IMR-90 (cell line): ENCODE measurements at regions not wholly inside any gene's neighbourhood (a gene's known extent, or its start where the extent isn't known, plus 50 kb on each side); places are given as distances from the start of the nearest gene placed in this dataset.

Experiments used
- ATAC-seq: fragments of 200-7000 bp; cut with Tn5 transposase; 2 replicates; pipeline ENCODE4 v1.9.1; 2020; ENCODE audit warnings: low read depth, mild to moderate bottlenecking, moderate library complexity
- BruUV-seq: library from RNA; stranded (reverse); fragments of 400-500 nt; replicated peaks from 2 replicates; lab custom pipeline; 2021; lab: Mats Ljungman, UMichigan
- CTCF ChIA-PET: fragments of 300-600 bp; formaldehyde crosslinking; extraction: SDS; loops from one replicate; lab custom pipeline; 2021; ENCODE audit warnings: antibody characterized with exemption; lab: Yijun Ruan, JAX
- POLR2A ChIA-PET: fragments of 300-600 bp; sonication (Branson Sonifier 250); formaldehyde crosslinking; loops from one replicate; lab custom pipeline; 2022; ENCODE audit warnings: antibody characterized with exemption; ENCODE audit not compliant: unreplicated experiment; lab: Charles Lee
- DNase-seq: peaks from one replicate; pipeline ENCODE4 v3.0.0; 2013
- H2AFZ ChIP-seq: replicated peaks from 2 replicates; pipeline ENCODE3; 2013; ENCODE audit warnings: low read length, mild to moderate bottlenecking; ENCODE audit not compliant: poor library complexity
- H2AK5ac ChIP-seq: 2 replicates; pipeline ENCODE4 v1.6.1; 2013; ENCODE audit warnings: low read depth, low read length, inconsistent platforms
- H2AK9ac ChIP-seq: replicated peaks from 2 replicates; pipeline ENCODE3; 2013; ENCODE audit warnings: mild to moderate bottlenecking, low read depth, low read length, moderate library complexity; ENCODE audit not compliant: poor library complexity
- H2BK120ac ChIP-seq: 2 replicates; pipeline ENCODE4 v1.6.1; 2013; ENCODE audit warnings: low read depth, low read length, inconsistent platforms
- H2BK15ac ChIP-seq: 3 replicates; pipeline ENCODE4 v1.6.1; 2013; ENCODE audit warnings: low read depth, low read length, inconsistent platforms
- H2BK20ac ChIP-seq: 2 replicates; pipeline ENCODE4 v1.6.1; 2013; ENCODE audit warnings: low read depth, mild to moderate bottlenecking, inconsistent platforms, low read length, moderate library complexity
- H2BK5ac ChIP-seq: 2 replicates; pipeline ENCODE4 v1.6.1; 2013; ENCODE audit warnings: mild to moderate bottlenecking, low read depth, low read length, inconsistent platforms; ENCODE audit not compliant: poor library complexity, severe bottlenecking
- H3K14ac ChIP-seq: replicated peaks from 2 replicates; pipeline ENCODE4 v1.6.1; 2013; ENCODE audit warnings: low read depth, low read length, inconsistent platforms
- H3K18ac ChIP-seq: 2 replicates; pipeline ENCODE4 v1.6.1; 2013; ENCODE audit warnings: low read depth, low read length, control low read depth
- H3K23ac ChIP-seq: 2 replicates; pipeline ENCODE4 v1.6.1; 2013; ENCODE audit warnings: low read depth, low read length, inconsistent platforms
- H3K27ac ChIP-seq: 2 replicates; pipeline ENCODE4 v1.5.1; 2013; ENCODE audit warnings: mild to moderate bottlenecking, control low read depth, low read length; ENCODE audit not compliant: insufficient read depth
- H3K27me3 ChIP-seq: 2 replicates; pipeline ENCODE4 v1.6.1; 2013; ENCODE audit warnings: low read length; ENCODE audit not compliant: control insufficient read depth, insufficient read depth
- H3K36me3 ChIP-seq: 2 replicates; pipeline ENCODE4 v1.6.1; 2013; ENCODE audit warnings: low read length, mixed read lengths; ENCODE audit not compliant: control insufficient read depth, insufficient read depth
- H3K4ac ChIP-seq: 2 replicates; pipeline ENCODE4 v1.6.1; 2013; ENCODE audit warnings: low read depth, low read length, inconsistent platforms
- H3K4me1 ChIP-seq: 2 replicates; pipeline ENCODE4 v1.6.1; 2013; ENCODE audit warnings: low read length, mixed read lengths; ENCODE audit not compliant: control insufficient read depth, insufficient read depth
- H3K4me2 ChIP-seq: 2 replicates; pipeline ENCODE4 v1.6.1; 2013; ENCODE audit warnings: low read depth, mild to moderate bottlenecking, control low read depth, low read length, moderate library complexity
- H3K4me3 ChIP-seq: 2 replicates; pipeline ENCODE4 v1.5.1; 2013; ENCODE audit warnings: low read depth, mild to moderate bottlenecking, control low read depth, low read length, moderate library complexity; ENCODE audit not compliant: insufficient read depth
- H3K56ac ChIP-seq: 2 replicates; pipeline ENCODE4 v1.6.1; 2013; ENCODE audit warnings: low read length, inconsistent platforms; ENCODE audit not compliant: insufficient read depth; ENCODE audit errors: extremely low read depth
- H3K79me1 ChIP-seq, 2 experiments: 2 replicates each; pipeline ENCODE4 v1.6.1; 2013; ENCODE audit warnings: low read length in 2 of 2, inconsistent platforms in 1 of 2, low read depth in 1 of 2
- H3K9ac ChIP-seq: 2 replicates; pipeline ENCODE4 v1.6.1; 2013; ENCODE audit warnings: low read depth, low read length, control low read depth
- H3K9me1 ChIP-seq: 2 replicates; pipeline ENCODE4 v1.6.1; 2013; ENCODE audit warnings: low read length, inconsistent platforms; ENCODE audit not compliant: insufficient read depth
- H3K9me3 ChIP-seq: 2 replicates; pipeline ENCODE4 v1.6.1; 2013; ENCODE audit warnings: low read length; ENCODE audit not compliant: control insufficient read depth, insufficient read depth
- H4K20me1 ChIP-seq: 2 replicates; pipeline ENCODE4 v1.6.1; 2013; ENCODE audit warnings: low read length, inconsistent platforms; ENCODE audit not compliant: insufficient read depth
- H4K5ac ChIP-seq: 2 replicates; pipeline ENCODE4 v1.6.1; 2013; ENCODE audit warnings: mild to moderate bottlenecking, low read depth, low read length, control low read depth
- H4K8ac ChIP-seq, 2 experiments: 2 replicates each; pipeline ENCODE4 v1.6.1; 2013; ENCODE audit warnings: low read depth in 2 of 2, low read length in 2 of 2, control low read depth in 1 of 2, inconsistent platforms in 1 of 2
- H4K91ac ChIP-seq: 2 replicates; pipeline ENCODE4 v1.6.1; 2013; ENCODE audit warnings: low read depth, low read length, inconsistent platforms; ENCODE audit not compliant: insufficient read depth
- BHLHE40 ChIP-seq: fragments of 150-350 bp; IDR thresholded peaks from 2 replicates; pipeline ENCODE4 v1.6.1; 2016; ENCODE audit warnings: mild to moderate bottlenecking, low read depth, low read length
- CTCF ChIP-seq: conservative IDR thresholded peaks from 2 replicates; pipeline ENCODE4 v1.5.1; 2012; ENCODE audit warnings: mild to moderate bottlenecking, low read depth, low read length, improper control_type of control experiment
- FOS ChIP-seq: fragments of 150-350 bp; IDR thresholded peaks from 2 replicates; pipeline ENCODE4 v1.6.1; 2016; ENCODE audit warnings: low read depth, low read length
- MAFK ChIP-seq: IDR thresholded peaks from 2 replicates; pipeline ENCODE4 v1.6.1; 2012; ENCODE audit warnings: low read depth, low read length, improper control_type of control experiment
- MAZ ChIP-seq: IDR thresholded peaks from 2 replicates; pipeline ENCODE4 v1.6.1; 2012; ENCODE audit warnings: low read depth, mild to moderate bottlenecking, low read length, improper control_type of control experiment, moderate library complexity, borderline replicate concordance
- POLR2A ChIP-seq: IDR thresholded peaks from 2 replicates; pipeline ENCODE4 v1.6.1; 2012; ENCODE audit warnings: mild to moderate bottlenecking, low read depth, low read length
- RCOR1 ChIP-seq: IDR thresholded peaks from 2 replicates; pipeline ENCODE4 v1.6.1; 2012; ENCODE audit warnings: mild to moderate bottlenecking, low read length, improper control_type of control experiment; ENCODE audit not compliant: insufficient replicate concordance
- RFX5 ChIP-seq: IDR thresholded peaks from 2 replicates; pipeline ENCODE4 v1.8.0; 2012; ENCODE audit warnings: low read depth, mild to moderate bottlenecking, low read length, moderate library complexity
- SMC3 ChIP-seq: fragments of 150-350 bp; IDR thresholded peaks from 2 replicates; pipeline ENCODE4 v1.6.1; 2016; ENCODE audit warnings: low read depth, mild to moderate bottlenecking, antibody characterized with exemption, low read length, moderate library complexity
- USF2 ChIP-seq: fragments of 150-350 bp; IDR thresholded peaks from 2 replicates; pipeline ENCODE4 v1.6.1; 2017; ENCODE audit warnings: mild to moderate bottlenecking, antibody characterized with exemption, low read length, low read depth
- WGBS, 2 experiments: methylation state at CpG; one replicate each; pipeline versions ENCODE4 v1.1.5 to v1.1.7; 2013; ENCODE audit warnings: missing lambda C conversion rate in 2 of 2; ENCODE audit not compliant: insufficient read length in 1 of 2; ENCODE audit errors: extremely low coverage in 2 of 2; 5-methylcytosine and 5-hydroxymethylcytosine counted together
- dilution Hi-C: fragments of 300-500 bp; cut with HindIII; formaldehyde crosslinking; loops from one replicate; pipeline ENCODE4 v1.14.3; 2018; ENCODE audit warnings: low sequenced_read_pairs; ENCODE audit not compliant: unreplicated experiment
- in situ Hi-C: fragments of 300-500 bp; cut with MboI; formaldehyde crosslinking; loops from 3 replicates; pipeline ENCODE4 v1.14.3; 2019; ENCODE audit warnings: low sequenced_read_pairs, inconsistent platforms, mixed read lengths
- intact Hi-C: fragments of 100-400 bp; cut with micrococcal nuclease; formaldehyde crosslinking; loops from 2 replicates; pipeline ENCODE4 v1.10.0; 2022

GRCh38 chrX:22527302-22527701 is 254.6 kb downstream of the CBLL2 start:
- Histone ChIP-seq H2AK5ac (no peak overlapping the region), H4K20me1 (no peaks in the 10 kb centered on the region), H3K18ac (no peak overlapping the region), H3K4me2 (no peak overlapping the region), H3K9ac (no peak overlapping the region), H3K14ac (no peak overlapping the region), H3K4me1 (no peaks in the 10 kb centered on the region), H2BK5ac (no peak overlapping the region), H3K23ac (no peak overlapping the region), H3K27ac (no peak overlapping the region), H2AK9ac (no peak overlapping the region), H3K27me3 (no peaks in the 10 kb centered on the region), H3K9me1 (0 out of 2 replicates have a peak, but pooled peaks cover 3% of the 10 kb centered on the region), H3K4ac (no peak overlapping the region), H3K4me3 (no peak overlapping the region), H3K79me1 (no peaks in the 10 kb centered on the region), H3K9me3 (no peaks in the 10 kb centered on the region), H2BK15ac (no peak overlapping the region), H2BK20ac (no peak overlapping the region), H4K91ac (no peak overlapping the region), H4K8ac (no peak overlapping the region), H2BK120ac (no peak overlapping the region), H2AFZ (no peak overlapping the region), H3K36me3 (no peaks in the 10 kb centered on the region), H3K56ac (no peak overlapping the region), H4K5ac (no peak overlapping the region)
- no CpG with 5 or more reads among the region's 1 CpG for WGBS, 2 experiments
- TF ChIP-seq MAZ: no peak
- no peak for TF ChIP-seq RCOR1
- no peak for TF ChIP-seq POLR2A
- TF ChIP-seq SMC3: no peak
- no peak for TF ChIP-seq CTCF
- TF ChIP-seq FOS: no peak
- TF ChIP-seq USF2: no peak
- TF ChIP-seq RFX5: no peak
- no peak for TF ChIP-seq BHLHE40
- TF ChIP-seq MAFK: no peak
- in situ Hi-C loops: no loop called here
- ATAC-seq: no peak
- CTCF ChIA-PET: no interaction called here
- BruUV-seq: no TSS peak
- DNase-seq: no peak
- intact Hi-C loops: no loop called here
- POLR2A ChIA-PET: no interaction called here
- dilution Hi-C loops: no loop called here
